ENCODE measurements at regions not wholly inside any gene's neighbourhood (a gene's known extent, or its start where the extent isn't known, plus 50 kb on each side); places are given as distances from the start of the nearest gene placed in this dataset.

GRCh38 chr2:117646872-117647271, 167.6 kb upstream of the DDX18 start:
- H3K27me3 ChIP-seq (ENCODE audit: control insufficient read depth, insufficient read depth, low read length) = no peaks in the 10 kb centered on the region
- H3K79me2 ChIP-seq (ENCODE audit: control insufficient read depth, insufficient read depth, low read length) = no peaks in the 10 kb centered on the region
- TF ChIP-seq CTCF (conservative IDR thresholded peaks at IDR 0.05 in 1 of 2, IDR thresholded peaks at IDR 0.05 in 1 of 2; ENCODE audit: low read depth in 1 of 2, low read length in 2 of 2) = no peak
- TF ChIP-seq EZH2 (IDR thresholded peaks at IDR 0.05; ENCODE audit: low read length, missing control alignments) = no peak
- H3K4me3 ChIP-seq (replicated peaks in 1 of 4; ENCODE audit: control extremely low read depth in 1 of 4, insufficient read depth in 1 of 4, low read depth in 3 of 4, low read length in 4 of 4) = no peak overlapping the region
- no peaks in the 10 kb centered on the region for H3K36me3 ChIP-seq (ENCODE audit: control insufficient read depth, insufficient read depth, low read length)
- no peak for DNase-seq (ENCODE audit: low read depth in 2 of 2)
- no peaks in the 10 kb centered on the region for H3K4me1 ChIP-seq (ENCODE audit: control insufficient read depth, extremely low read depth, insufficient read depth, low read length)
- H3K9ac ChIP-seq (ENCODE audit: insufficient read depth, low read length) = no peak overlapping the region
- no peaks in the 10 kb centered on the region for H3K9me3 ChIP-seq (ENCODE audit: control insufficient read depth, insufficient read depth, low read depth, low read length)
- no peak overlapping the region for H3K4me2 ChIP-seq (ENCODE audit: extremely low read depth, insufficient read depth, low read length)
- H3K27ac ChIP-seq (ENCODE audit: insufficient read depth, low read length) = no peak overlapping the region
- no peak overlapping the region for H2AFZ ChIP-seq (ENCODE audit: low read length)
- no peaks in the 10 kb centered on the region for H4K20me1 ChIP-seq (ENCODE audit: control insufficient read depth, extremely low read depth, insufficient read depth, low read length)

DNA sequence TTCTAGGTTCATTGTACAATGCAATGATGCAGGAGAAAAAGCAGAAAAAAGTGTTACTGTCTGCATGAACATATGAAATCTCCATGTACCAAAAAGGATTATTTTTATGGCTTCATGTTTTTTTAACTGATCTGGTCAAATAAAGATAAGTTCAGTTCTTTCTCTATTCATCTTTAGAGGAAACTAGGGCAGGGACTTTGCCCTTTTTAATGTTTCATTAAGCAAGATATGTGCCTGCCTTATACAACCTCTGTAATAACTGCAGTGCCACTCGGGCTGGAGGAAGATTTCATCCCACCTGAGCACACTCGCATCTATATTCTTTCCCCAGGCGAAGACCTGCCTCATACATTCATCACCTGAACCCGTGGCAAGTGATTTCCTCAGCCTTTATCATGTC, 157.9 kb upstream of the DDX18 start:
- no peak overlapping the region for H2AFZ ChIP-seq (ENCODE audit: low read length)
- TF ChIP-seq EZH2 (IDR thresholded peaks at IDR 0.05; ENCODE audit: low read length, missing control alignments) = no peak
- TF ChIP-seq CTCF (conservative IDR thresholded peaks at IDR 0.05 in 1 of 2, IDR thresholded peaks at IDR 0.05 in 1 of 2; ENCODE audit: low read depth in 1 of 2, low read length in 2 of 2) = no peak
- no peak overlapping the region for H3K9ac ChIP-seq (ENCODE audit: insufficient read depth, low read length)
- H3K9me3 ChIP-seq (ENCODE audit: control insufficient read depth, insufficient read depth, low read depth, low read length) = no peaks in the 10 kb centered on the region
- no peak for DNase-seq (ENCODE audit: low read depth in 2 of 2)
- no peak overlapping the region for H3K4me3 ChIP-seq (replicated peaks in 1 of 4; ENCODE audit: control extremely low read depth in 1 of 4, insufficient read depth in 1 of 4, low read depth in 3 of 4, low read length in 4 of 4)
- H3K4me1 ChIP-seq (ENCODE audit: control insufficient read depth, extremely low read depth, insufficient read depth, low read length) = no peaks in the 10 kb centered on the region
- no peak overlapping the region for H3K27ac ChIP-seq (ENCODE audit: insufficient read depth, low read length)
- no peaks in the 10 kb centered on the region for H3K27me3 ChIP-seq (ENCODE audit: control insufficient read depth, insufficient read depth, low read length)
- no peak overlapping the region for H3K4me2 ChIP-seq (ENCODE audit: extremely low read depth, insufficient read depth, low read length)
- H4K20me1 ChIP-seq (ENCODE audit: control insufficient read depth, extremely low read depth, insufficient read depth, low read length) = no peaks in the 10 kb centered on the region
- no peaks in the 10 kb centered on the region for H3K79me2 ChIP-seq (ENCODE audit: control insufficient read depth, insufficient read depth, low read length)
- H3K36me3 ChIP-seq (ENCODE audit: control insufficient read depth, insufficient read depth, low read length) = no peaks in the 10 kb centered on the region

- no peak overlapping the region for H3K4me2 ChIP-seq (ENCODE audit: extremely low read depth, insufficient read depth, low read length)
- DNase-seq (ENCODE audit: low read depth in 2 of 2) = no peak
- no peaks in the 10 kb centered on the region for H4K20me1 ChIP-seq (ENCODE audit: control insufficient read depth, extremely low read depth, insufficient read depth, low read length)
- H3K4me1 ChIP-seq (ENCODE audit: control insufficient read depth, extremely low read depth, insufficient read depth, low read length) = no peaks in the 10 kb centered on the region
- no peaks in the 10 kb centered on the region for H3K27me3 ChIP-seq (ENCODE audit: control insufficient read depth, insufficient read depth, low read length)
- H3K9ac ChIP-seq (ENCODE audit: insufficient read depth, low read length) = no peak overlapping the region
- no peaks in the 10 kb centered on the region for H3K36me3 ChIP-seq (ENCODE audit: control insufficient read depth, insufficient read depth, low read length)
- H3K27ac ChIP-seq (ENCODE audit: insufficient read depth, low read length) = no peak overlapping the region
- H3K79me2 ChIP-seq (ENCODE audit: control insufficient read depth, insufficient read depth, low read length) = no peaks in the 10 kb centered on the region
- H3K4me3 ChIP-seq (replicated peaks in 1 of 4; ENCODE audit: control extremely low read depth in 1 of 4, insufficient read depth in 1 of 4, low read depth in 3 of 4, low read length in 4 of 4) = no peak overlapping the region
- TF ChIP-seq CTCF (conservative IDR thresholded peaks at IDR 0.05 in 1 of 2, IDR thresholded peaks at IDR 0.05 in 1 of 2; ENCODE audit: low read depth in 1 of 2, low read length in 2 of 2) (no peak), EZH2 (IDR thresholded peaks at IDR 0.05; ENCODE audit: low read length, missing control alignments) (no peak)
- no peak overlapping the region for H2AFZ ChIP-seq (ENCODE audit: low read length)
- H3K9me3 ChIP-seq (ENCODE audit: control insufficient read depth, insufficient read depth, low read depth, low read length) = no peaks in the 10 kb centered on the region
Measured at GRCh38 chr2:117661619-117662018, 152.9 kb upstream of the DDX18 start.

Measured in fibroblast of lung (primary cell).